Suprapubic skin (tissue), 3 donors: ENCODE measurements at regions not wholly inside any gene's neighbourhood (a gene's known extent, or its start where the extent isn't known, plus 50 kb on each side); places are given as distances from the start of the nearest gene placed in this dataset.

Experiments used
- EP300 ChIP-seq: sonication (generic); formaldehyde crosslinking; IDR thresholded peaks from one replicate; pipeline ENCODE4 v1.6.1; 2017; ENCODE audit warnings: antibody characterized with exemption
- POLR2A ChIP-seq, 2 donors: fragments of 450-650 bp; IDR thresholded peaks; one replicate each; pipeline ENCODE4 v1.6.1; 2017; ENCODE audit warnings: antibody characterized with exemption in 2 of 2, mild to moderate bottlenecking in 2 of 2, moderate library complexity in 2 of 2
- TF ChIP-seq, protein P1 (sequence below), 2 donors: fragments of 200-600 bp in 1 of 2; fragments of 450-650 bp in 1 of 2; sonication (generic) in 1 of 2; IDR thresholded peaks; one replicate each; pipeline ENCODE4 v1.5.1; 2016 to 2019; ENCODE audit warnings: antibody characterized with exemption in 2 of 2, mild to moderate bottlenecking in 1 of 2, moderate library complexity in 1 of 2

DNA sequence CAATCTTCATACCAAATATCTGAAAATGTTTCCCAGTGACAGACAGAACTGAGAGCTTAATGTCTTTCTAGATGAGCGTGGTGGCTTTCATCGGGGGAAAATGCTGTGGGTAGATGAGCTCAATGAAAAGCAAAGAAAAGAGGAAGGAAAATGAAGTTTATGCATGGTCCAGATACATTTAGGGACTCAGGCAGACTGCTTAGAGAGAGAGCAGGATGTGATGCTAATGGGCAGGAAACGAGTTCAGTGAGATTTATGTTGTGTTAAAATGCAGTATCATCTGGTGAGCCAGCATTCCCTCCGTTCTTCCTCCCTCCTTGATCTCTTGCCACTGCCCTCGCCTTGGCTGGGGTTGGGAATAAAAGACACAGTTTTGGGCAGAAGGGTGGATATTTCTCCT is 229.2 kb downstream of the GBA3 start:
- TF ChIP-seq, protein P1, sequence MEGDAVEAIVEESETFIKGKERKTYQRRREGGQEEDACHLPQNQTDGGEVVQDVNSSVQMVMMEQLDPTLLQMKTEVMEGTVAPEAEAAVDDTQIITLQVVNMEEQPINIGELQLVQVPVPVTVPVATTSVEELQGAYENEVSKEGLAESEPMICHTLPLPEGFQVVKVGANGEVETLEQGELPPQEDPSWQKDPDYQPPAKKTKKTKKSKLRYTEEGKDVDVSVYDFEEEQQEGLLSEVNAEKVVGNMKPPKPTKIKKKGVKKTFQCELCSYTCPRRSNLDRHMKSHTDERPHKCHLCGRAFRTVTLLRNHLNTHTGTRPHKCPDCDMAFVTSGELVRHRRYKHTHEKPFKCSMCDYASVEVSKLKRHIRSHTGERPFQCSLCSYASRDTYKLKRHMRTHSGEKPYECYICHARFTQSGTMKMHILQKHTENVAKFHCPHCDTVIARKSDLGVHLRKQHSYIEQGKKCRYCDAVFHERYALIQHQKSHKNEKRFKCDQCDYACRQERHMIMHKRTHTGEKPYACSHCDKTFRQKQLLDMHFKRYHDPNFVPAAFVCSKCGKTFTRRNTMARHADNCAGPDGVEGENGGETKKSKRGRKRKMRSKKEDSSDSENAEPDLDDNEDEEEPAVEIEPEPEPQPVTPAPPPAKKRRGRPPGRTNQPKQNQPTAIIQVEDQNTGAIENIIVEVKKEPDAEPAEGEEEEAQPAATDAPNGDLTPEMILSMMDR (IDR thresholded peaks at IDR 0.05), result no peak
- no peak for TF ChIP-seq POLR2A (IDR thresholded peaks at IDR 0.05)
- no peak for TF ChIP-seq EP300
